ENCODE measurements at regions not wholly inside any gene's neighbourhood (a gene's known extent, or its start where the extent isn't known, plus 50 kb on each side); places are given as distances from the start of the nearest gene placed in this dataset.
"Not testable (repeated sequence)": the region's sequence is repeated elsewhere in the genome, so short reads cannot be mapped to it uniquely, and the experiment has no call there.

GRCh38 chr10:33584596-33584995, 250.1 kb upstream of the NRP1 start:
- POLR2A ChIA-PET, result not testable (repeated sequence)

GRCh38 chr10:33579996-33580395, 245.5 kb upstream of the NRP1 start:
- ChIA-PET CTCF (no interaction called here), POLR2A (no interaction called here)

More at GRCh38 chr10:33584596-33584995, 250.1 kb upstream of the NRP1 start:
- CTCF ChIA-PET, result not testable (repeated sequence)

GRCh38 chr10:33573606-33574005, 239.1 kb upstream of the NRP1 start:
- POLR2A ChIA-PET, result no interaction called here
- CTCF ChIA-PET, result no interaction called here

- CTCF ChIA-PET, result no interaction called here
- POLR2A ChIA-PET, result no interaction called here
Observed at GRCh38 chr10:33571616-33572015, 237.1 kb upstream of the NRP1 start.

GRCh38 chr10:33570495-33570894, 236.0 kb upstream of the NRP1 start:
- ChIA-PET CTCF (no interaction called here), POLR2A (no interaction called here)

GRCh38 chr10:33569702-33570101, 235.2 kb upstream of the NRP1 start:
- CTCF ChIA-PET, result interaction anchor here (0.6 kb wide), 1 partner anchor 44 kb away, joined by 4 read pairs; no protein-coding TSS in a partner anchor
- POLR2A ChIA-PET, result no interaction called here

GRCh38 chr10:33566426-33566825, 232.0 kb upstream of the NRP1 start:
- CTCF ChIA-PET, result no interaction called here
- POLR2A ChIA-PET, result no interaction called here

- CTCF ChIA-PET, result no interaction called here
Observed at GRCh38 chr10:33566001-33566400, 231.5 kb upstream of the NRP1 start.

GRCh38 chr10:33565231-33565630, 230.8 kb upstream of the NRP1 start:
- ChIA-PET CTCF (no interaction called here), POLR2A (no interaction called here)

More at GRCh38 chr10:33566001-33566400, 231.5 kb upstream of the NRP1 start:
- POLR2A ChIA-PET, result no interaction called here

- ChIA-PET CTCF (no interaction called here), POLR2A (no interaction called here)
Observed at GRCh38 chr10:33559105-33559504, 224.6 kb upstream of the NRP1 start.

- POLR2A ChIA-PET, result no interaction called here
- CTCF ChIA-PET, result no interaction called here
Observed at GRCh38 chr10:33557313-33557712, 222.8 kb upstream of the NRP1 start.

- POLR2A ChIA-PET, result no interaction called here
- CTCF ChIA-PET, result no interaction called here
Observed at GRCh38 chr10:33556620-33557019, 222.2 kb upstream of the NRP1 start.

- POLR2A ChIA-PET, result no interaction called here
Observed at GRCh38 chr10:33556103-33556502, 221.6 kb upstream of the NRP1 start.

GRCh38 chr10:33553748-33554571, 219.5 kb upstream of the NRP1 start:
- CTCF ChIA-PET, result no interaction called here

More at GRCh38 chr10:33556103-33556502, 221.6 kb upstream of the NRP1 start:
- CTCF ChIA-PET, result no interaction called here

GRCh38 chr10:33552290-33552689, 217.8 kb upstream of the NRP1 start:
- ChIA-PET POLR2A (no interaction called here), CTCF (no interaction called here)

More at GRCh38 chr10:33553748-33554571, 219.5 kb upstream of the NRP1 start:
- POLR2A ChIA-PET, result no interaction called here

GRCh38 chr10:33550811-33551210, 216.3 kb upstream of the NRP1 start:
- ChIA-PET POLR2A (no interaction called here), CTCF (no interaction called here)

- POLR2A ChIA-PET, result no interaction called here
- CTCF ChIA-PET, result no interaction called here
Observed at GRCh38 chr10:33547976-33548375, 213.5 kb upstream of the NRP1 start.

- POLR2A ChIA-PET, result no interaction called here
- CTCF ChIA-PET, result no interaction called here
Observed at GRCh38 chr10:33546031-33546430, 211.6 kb upstream of the NRP1 start.

- ChIA-PET CTCF (no interaction called here), POLR2A (no interaction called here)
Observed at GRCh38 chr10:33542752-33543505, 208.5 kb upstream of the NRP1 start.

- POLR2A ChIA-PET, result no interaction called here
- CTCF ChIA-PET, result no interaction called here
Observed at GRCh38 chr10:33539116-33539515, 204.6 kb upstream of the NRP1 start.

- POLR2A ChIA-PET, result no interaction called here
- CTCF ChIA-PET, result no interaction called here
Observed at GRCh38 chr10:33537066-33537465, 202.6 kb upstream of the NRP1 start.

GRCh38 chr10:33536508-33536907, 202.0 kb upstream of the NRP1 start:
- CTCF ChIA-PET, result no interaction called here
- POLR2A ChIA-PET, result no interaction called here

Data from activated CD8-positive, alpha-beta memory T cell treated with anti-CD3 and anti-CD28 coated beads for 36 hours (primary cell).